ENCODE measurements at regions not wholly inside any gene's neighbourhood (a gene's known extent, or its start where the extent isn't known, plus 50 kb on each side); places are given as distances from the start of the nearest gene placed in this dataset.
"Not testable (repeated sequence)": the region's sequence is repeated elsewhere in the genome, so short reads cannot be mapped to it uniquely, and the experiment has no call there.

DNA sequence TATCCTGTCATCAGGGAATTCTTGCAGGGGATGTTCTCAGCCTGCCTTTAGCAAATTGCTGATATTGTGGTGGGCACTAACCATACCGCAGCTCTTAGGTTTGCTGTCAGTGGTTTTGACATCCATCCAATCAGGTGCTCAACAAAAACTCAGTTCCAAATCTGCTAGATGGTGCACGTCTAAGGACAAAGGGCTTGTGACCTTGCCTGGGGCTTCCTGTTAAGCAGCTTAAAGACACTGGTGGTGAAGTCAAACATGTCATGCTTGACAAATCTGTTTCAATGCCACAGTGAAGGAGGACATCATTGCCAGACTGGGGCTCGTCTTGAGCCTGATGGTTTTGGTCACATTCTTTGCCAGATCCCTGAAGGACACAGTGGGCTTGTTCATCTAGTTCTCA lies 179.8 kb upstream of the NOX3 start:
- no peak for DNase-seq

DNA sequence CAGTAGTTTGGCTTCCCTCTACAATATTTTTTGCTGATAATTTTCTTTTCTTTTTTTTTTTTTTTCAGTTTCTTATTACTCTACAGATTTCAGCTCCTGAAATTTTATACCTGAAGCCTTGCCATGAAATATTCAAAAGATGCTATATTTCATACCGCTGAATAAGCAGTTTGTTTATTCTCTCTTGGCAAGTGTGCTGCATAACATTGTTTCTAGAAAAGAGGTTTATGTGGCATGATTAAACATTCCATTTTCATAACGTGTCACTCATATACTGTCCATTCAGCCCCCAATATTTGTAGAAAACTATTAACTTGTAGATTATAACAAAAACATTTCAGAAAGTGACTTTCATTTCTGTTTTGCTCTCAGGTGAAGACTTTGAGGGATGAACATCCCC lies 174.4 kb upstream of the NOX3 start:
- no peak for DNase-seq

GRCh38 chr6:155629652-155630051 lies 174.0 kb upstream of the NOX3 start:
- DNase-seq: no peak

- no peak for DNase-seq
Measured at GRCh38 chr6:155628306-155628705, 172.7 kb upstream of the NOX3 start.

- DNase-seq: not testable (repeated sequence)
Measured at GRCh38 chr6:155627722-155628212, 172.1 kb upstream of the NOX3 start.

DNA sequence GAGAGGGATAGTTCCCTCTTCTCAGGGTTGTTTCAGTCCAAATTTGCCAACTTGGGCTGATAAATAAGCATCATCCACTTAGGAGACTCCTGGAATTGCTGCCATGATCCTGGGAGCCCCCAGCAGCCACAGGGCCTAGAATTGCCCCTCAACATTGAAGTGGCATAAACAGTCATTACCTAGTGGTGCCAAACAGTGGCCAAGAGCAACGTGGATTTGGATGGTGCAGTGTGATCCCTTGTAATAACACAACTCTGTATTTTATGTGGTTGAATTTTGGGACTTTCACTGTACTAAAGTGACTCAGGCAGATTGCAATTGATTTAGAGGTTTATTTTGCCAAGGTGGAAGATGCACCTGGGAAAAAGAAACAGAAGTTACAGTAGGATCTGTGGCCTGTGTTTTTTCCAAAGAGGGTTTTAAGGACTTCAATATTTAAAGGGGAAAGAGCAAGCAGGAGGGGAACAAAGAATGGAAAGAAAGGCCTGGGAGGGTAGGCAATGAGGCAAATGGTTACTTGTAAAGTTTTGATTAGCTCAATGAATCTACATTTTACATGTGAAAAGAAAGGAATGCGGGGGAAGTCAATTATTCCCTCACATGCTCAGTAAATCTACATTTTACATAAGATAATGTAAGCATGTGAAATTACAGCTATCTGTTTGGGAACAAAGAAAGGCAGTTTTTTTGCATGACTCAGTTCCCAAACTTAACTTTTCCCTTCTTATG lies 168.0 kb upstream of the NOX3 start:
- no peak for DNase-seq

DNA sequence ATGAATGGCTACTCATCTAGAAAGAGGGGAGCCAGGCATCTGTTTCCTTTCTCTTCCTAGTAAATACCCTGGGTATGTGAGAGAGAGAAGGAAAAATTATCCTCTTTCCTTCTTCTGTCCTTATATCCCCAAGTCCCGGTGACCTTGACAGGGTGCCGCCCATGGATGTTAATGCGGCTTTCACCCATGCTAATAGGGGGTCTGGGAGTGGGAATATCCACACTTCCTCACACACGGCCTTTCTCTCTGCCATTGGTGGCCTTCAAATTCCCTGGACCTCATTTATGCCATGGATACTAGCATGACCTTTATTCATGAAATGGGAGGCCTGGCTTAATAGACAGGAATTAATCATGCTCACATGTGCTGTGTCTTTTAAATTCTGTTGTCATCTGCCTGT lies 159.0 kb upstream of the NOX3 start:
- DNase-seq: no peak

DNA sequence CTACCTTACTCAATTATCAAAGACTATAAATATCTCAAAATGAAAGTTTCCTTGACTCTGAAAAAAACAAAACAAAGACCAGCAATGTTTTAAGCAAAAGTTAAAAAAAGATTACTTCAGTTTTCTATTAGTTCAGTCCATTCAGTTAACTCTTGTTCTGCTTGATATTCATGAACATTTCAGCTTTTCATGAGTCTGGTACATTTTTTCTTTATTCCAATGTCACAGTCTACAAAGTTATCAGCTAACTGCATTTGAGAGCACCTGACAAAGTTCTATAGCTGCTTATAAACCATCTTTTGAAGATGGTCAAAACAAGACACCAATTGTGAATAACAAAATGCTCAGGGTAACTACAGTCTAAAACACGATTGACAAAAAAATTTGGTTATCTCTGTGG lies 156.1 kb upstream of the NOX3 start:
- DNase-seq: no peak

DNA sequence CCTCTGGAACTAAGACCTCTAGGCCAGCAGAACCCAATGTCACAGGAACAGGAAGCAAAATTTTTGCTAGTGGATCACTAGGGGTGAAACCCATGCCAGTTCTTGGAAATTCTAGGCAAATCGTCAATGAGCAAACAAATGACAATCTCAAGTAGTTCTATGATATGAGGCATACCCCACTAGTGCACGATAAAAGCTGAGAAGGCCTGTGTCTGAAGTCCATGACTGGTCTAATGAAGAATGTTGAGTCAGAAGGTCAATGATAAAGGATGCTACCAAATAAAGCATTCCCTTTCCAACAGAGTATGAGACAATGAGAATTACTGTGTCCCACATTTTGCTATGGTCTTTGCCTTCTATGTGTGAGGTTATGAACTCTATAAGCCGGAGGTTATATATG lies 149.4 kb upstream of the NOX3 start:
- DNase-seq: no peak

- DNase-seq: no peak
Measured at GRCh38 chr6:155599561-155599960, 143.9 kb upstream of the NOX3 start.

DNA sequence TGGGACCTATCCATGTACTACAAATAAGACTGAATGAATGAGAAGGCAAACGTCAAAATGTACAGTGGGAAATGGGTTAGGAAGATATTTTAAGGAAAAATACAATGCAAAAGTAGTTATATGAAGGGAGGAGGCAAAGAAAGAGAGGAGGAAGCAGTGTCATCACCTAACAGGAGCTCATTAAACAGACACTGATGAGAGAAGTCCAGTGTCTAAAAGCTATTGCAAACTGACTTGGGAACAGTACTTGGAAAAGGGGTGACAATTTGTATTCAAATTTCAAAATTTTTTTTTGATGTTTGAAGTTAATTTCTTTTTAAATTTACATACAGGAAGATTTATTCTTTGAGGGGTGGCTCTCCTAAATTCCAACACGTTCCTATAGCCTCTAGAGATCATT lies 143.5 kb upstream of the NOX3 start:
- no peak for DNase-seq

GRCh38 chr6:155595284-155595683 lies 139.6 kb upstream of the NOX3 start:
- DNase-seq: no peak

DNA sequence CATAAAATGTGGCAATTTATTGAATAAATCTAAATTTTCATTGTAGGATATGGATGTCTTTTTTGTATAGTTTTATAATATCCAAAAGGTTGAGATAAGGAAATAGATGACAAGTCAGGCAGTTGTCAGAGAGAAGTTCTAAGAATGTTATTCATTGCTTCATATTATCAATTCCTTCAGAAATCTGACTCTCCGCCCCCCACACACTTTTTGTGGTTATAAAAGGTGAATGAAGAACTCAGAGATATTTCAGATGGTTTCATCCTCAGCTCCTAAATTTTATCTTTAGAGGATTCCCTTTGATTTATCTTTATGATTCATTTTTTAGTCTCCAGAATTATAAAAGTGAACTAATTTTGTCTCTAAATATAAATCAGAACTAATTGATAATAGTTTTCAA lies 136.1 kb upstream of the NOX3 start:
- DNase-seq: no peak

DNA sequence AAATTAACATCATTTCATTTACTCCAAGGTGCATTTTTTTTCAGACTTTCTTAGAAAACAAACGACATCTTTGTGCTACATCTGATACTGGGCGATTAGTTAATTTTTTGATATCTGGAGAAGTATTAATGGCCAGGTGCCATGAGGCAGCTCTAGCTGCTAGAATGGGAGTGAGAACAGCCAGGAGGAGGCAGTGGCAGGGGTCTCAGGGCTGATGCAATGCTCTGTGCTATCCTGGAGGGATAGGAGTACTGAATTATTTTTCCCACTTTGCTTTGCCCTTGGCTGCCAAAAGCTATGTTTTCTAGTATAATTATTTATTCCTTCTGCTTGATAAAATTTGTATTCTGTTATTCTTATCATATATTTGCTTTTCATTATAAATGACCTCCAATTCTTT lies 133.6 kb upstream of the NOX3 start:
- DNase-seq: no peak

DNA sequence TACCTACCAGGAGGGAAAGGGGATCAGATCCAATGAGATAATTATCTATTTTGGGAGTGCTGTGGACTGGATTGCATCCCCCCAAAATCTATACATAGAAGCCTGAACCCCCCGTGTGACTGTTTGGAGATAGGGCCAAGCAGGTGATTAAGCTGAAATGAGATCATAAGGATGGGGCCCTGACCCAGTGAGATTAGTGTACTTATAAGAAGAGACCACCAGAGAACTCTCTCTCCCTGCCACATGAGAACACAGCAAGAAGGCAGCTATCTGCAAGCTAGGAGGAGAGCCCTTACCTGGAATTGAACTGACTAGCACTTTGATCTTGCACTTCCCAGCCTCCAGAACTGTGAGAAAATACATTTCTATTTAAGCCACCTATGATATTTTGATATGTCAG lies 132.2 kb upstream of the NOX3 start:
- DNase-seq: no peak

GRCh38 chr6:155586090-155586489 lies 130.5 kb upstream of the NOX3 start:
- no peak for DNase-seq

GRCh38 chr6:155584006-155584405 lies 128.4 kb upstream of the NOX3 start:
- no peak for DNase-seq

- no peak for DNase-seq
Measured at GRCh38 chr6:155582016-155582991, 126.7 kb upstream of the NOX3 start.

DNA sequence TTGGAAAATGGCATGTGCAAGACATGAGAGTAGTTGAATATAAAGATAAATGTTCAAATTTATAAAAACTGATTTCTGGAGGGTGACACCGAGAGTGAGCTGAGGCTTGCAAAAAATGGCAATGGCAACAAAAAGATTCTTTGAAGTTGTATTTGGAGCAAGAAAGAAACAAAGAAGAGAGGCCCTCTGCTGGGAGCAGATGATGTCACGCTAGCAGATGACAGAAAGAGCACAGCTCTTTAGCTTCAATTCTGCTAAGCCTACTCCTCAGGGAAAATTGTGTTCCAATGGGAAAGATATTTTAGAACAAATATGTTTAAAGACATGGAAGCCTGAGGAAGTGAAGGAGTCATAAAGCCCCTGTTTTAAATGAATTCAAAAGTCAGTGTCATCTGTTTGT lies 125.3 kb upstream of the NOX3 start:
- no peak for DNase-seq

- no peak for DNase-seq
Measured at GRCh38 chr6:155578251-155578650, 122.6 kb upstream of the NOX3 start.

- DNase-seq: no peak
Measured at GRCh38 chr6:155561966-155562364, 106.3 kb upstream of the NOX3 start.

GRCh38 chr6:155561257-155561965 lies 105.8 kb upstream of the NOX3 start:
- DNase-seq: no peak

- no peak for DNase-seq
Measured at GRCh38 chr6:155549928-155550327, 94.3 kb upstream of the NOX3 start.

All from inflammatory macrophage (primary cell).